ENCODE measurements at regions not wholly inside any gene's neighbourhood (a gene's known extent, or its start where the extent isn't known, plus 50 kb on each side); places are given as distances from the start of the nearest gene placed in this dataset.
"Not testable (repeated sequence)": the region's sequence is repeated elsewhere in the genome, so short reads cannot be mapped to it uniquely, and the experiment has no call there.

- not testable (repeated sequence) for TF ChIP-seq CTCF, EZH2, EZH2phosphoT487 (IDR thresholded peaks at IDR 0.05)
Measured at GRCh38 chr19:13676967-13677366, 87.4 kb upstream of the MRI1 start.
